LNCaP clone FGC (cell line): ENCODE measurements at regions not wholly inside any gene's neighbourhood (a gene's known extent, or its start where the extent isn't known, plus 50 kb on each side); places are given as distances from the start of the nearest gene placed in this dataset.

Source experiments
- DNase-seq: peaks from one replicate; pipeline ENCODE4 v3.0.0-alpha.2; 2011; ENCODE audit warnings: low read depth
- H3K4me3 ChIP-seq: 2 replicates; pipeline ENCODE4 v1.5.1; 2011; ENCODE audit warnings: mild to moderate bottlenecking, low read depth, low read length, control low read depth
- CTCF ChIP-seq: IDR thresholded peaks from 2 replicates; pipeline ENCODE4 v1.5.1; 2012; ENCODE audit warnings: mild to moderate bottlenecking; ENCODE audit not compliant: control insufficient read depth, insufficient read depth; ENCODE audit errors: extremely low read depth

GRCh38 chr1:118504221-118504644 is 319.2 kb upstream of the SPAG17 start:
- DNase-seq = no peak
- TF ChIP-seq CTCF = no peak

GRCh38 chr1:118503752-118504151 is 318.7 kb upstream of the SPAG17 start:
- no peak for TF ChIP-seq CTCF
- DNase-seq = no peak
- no peak overlapping the region for H3K4me3 ChIP-seq

More at GRCh38 chr1:118504221-118504644, 319.2 kb upstream of the SPAG17 start:
- no peak overlapping the region for H3K4me3 ChIP-seq

DNA sequence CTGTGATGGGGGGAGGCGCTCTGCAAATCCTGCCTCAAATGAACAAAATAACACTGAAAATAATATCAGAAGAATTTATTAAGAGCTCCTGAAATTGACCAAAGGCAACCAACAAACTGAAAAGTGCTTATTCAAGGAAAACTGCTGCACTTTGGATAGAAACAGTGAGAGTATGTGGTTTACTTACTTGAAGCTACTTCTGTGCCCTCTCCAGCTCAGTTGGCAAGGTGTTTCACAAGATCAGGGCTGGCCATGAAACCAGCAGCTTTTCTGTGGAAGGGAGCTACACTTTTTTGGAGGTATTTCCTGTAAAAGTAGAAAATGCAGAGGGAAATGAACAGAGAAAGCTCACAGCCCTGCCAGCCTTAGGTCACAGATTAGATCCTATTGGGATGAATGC is 310.0 kb upstream of the SPAG17 start:
- no peak for DNase-seq
- no peak overlapping the region for H3K4me3 ChIP-seq
- no peak for TF ChIP-seq CTCF

GRCh38 chr1:118488787-118489186 is 303.8 kb upstream of the SPAG17 start:
- no peak for DNase-seq
- TF ChIP-seq CTCF = no peak
- no peak overlapping the region for H3K4me3 ChIP-seq

DNA sequence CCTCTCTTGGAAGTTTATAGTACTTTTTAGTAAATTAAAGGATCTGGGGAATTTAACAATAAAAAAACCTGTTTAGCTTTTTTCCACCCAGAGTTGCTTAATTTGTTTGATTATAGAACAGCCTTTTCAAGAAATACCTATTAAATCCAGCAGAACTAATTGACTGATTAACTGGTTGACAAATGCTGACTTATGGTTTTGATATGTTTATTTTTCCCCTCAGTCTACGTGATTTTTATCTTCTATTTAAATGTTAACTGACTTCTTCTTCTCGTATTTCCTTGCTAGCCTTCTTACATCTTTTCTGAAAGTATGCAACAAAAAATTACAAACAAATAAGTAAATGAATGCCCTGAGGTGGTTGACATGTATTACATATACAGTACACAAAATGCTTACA is 302.9 kb upstream of the SPAG17 start:
- no peak for DNase-seq
- H3K4me3 ChIP-seq = no peak overlapping the region
- no peak for TF ChIP-seq CTCF

GRCh38 chr1:118487091-118487490 is 302.1 kb upstream of the SPAG17 start:
- no peak overlapping the region for H3K4me3 ChIP-seq
- no peak for TF ChIP-seq CTCF
- no peak for DNase-seq

DNA sequence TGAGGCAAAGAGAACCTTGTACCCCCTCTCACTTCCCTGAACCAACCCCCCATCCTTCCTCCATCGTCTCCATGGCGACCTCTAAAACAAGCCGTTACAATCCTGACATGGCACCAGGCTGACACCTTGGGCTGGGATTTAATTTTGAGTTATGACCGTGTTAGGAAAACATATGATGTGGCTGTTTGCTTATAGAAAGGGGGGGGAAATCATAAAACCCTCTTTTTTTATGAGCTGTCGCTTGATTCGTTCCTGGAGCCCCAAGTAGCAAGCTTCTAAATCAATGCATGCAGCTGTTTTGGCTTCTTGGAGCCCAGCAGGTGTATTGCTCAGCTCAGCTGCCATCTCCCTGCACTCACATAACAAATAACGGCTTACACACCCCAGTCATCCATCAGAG is 301.2 kb upstream of the SPAG17 start:
- no peak for TF ChIP-seq CTCF
- H3K4me3 ChIP-seq = no peak overlapping the region
- DNase-seq = no peak
